ENCODE measurements at regions not wholly inside any gene's neighbourhood (a gene's known extent, or its start where the extent isn't known, plus 50 kb on each side); places are given as distances from the start of the nearest gene placed in this dataset.

GRCh38 chr6:84278321-84278998 is 51.0 kb upstream of the CEP162 start:
- no peak overlapping the region for H3K27ac ChIP-seq (ENCODE audit: low read depth, low read length, severe bottlenecking)
- peaks cover 6% of the 10 kb centered on the region for H3K4me1 ChIP-seq (ENCODE audit: control insufficient read depth, insufficient read depth, low read length, poor library complexity, severe bottlenecking)
- H3K4me3 ChIP-seq (ENCODE audit: extremely low read depth, insufficient read depth, low read length, poor library complexity, severe bottlenecking): no peak overlapping the region
- WGBS, 2 experiments (ENCODE audit: insufficient coverage in 2 of 2): 60 to 85% methylated on average over 1 to 2 of the region's 6 CpGs
- no peaks in the 10 kb centered on the region for H3K9me3 ChIP-seq (ENCODE audit: control insufficient read depth, low read length)
- no peaks in the 10 kb centered on the region for H3K36me3 ChIP-seq (ENCODE audit: control insufficient read depth, insufficient read depth, low read length)

Measured in mesodermal cell (in vitro differentiated cells).